Esophagus muscularis mucosa (tissue), 4 donors: ENCODE measurements at regions not wholly inside any gene's neighbourhood (a gene's known extent, or its start where the extent isn't known, plus 50 kb on each side); places are given as distances from the start of the nearest gene placed in this dataset.

Experiments used
- CTCF ChIP-seq, 3 experiments: fragments of 200-600 bp in 2 of 3; fragments of 450-650 bp in 1 of 3; sonication (generic) in 2 of 3; IDR thresholded peaks; one replicate each; pipeline ENCODE4 v1.5.1; 2017 to 2019; ENCODE audit warnings: antibody characterized with exemption in 3 of 3, mild to moderate bottlenecking in 2 of 3, moderate library complexity in 1 of 3
- EP300 ChIP-seq: sonication (generic); formaldehyde crosslinking; IDR thresholded peaks from one replicate; pipeline ENCODE4 v1.6.1; 2017; ENCODE audit warnings: antibody characterized with exemption
- POLR2A ChIP-seq: fragments of 450-650 bp; IDR thresholded peaks from one replicate; pipeline ENCODE4 v1.6.1; 2017; ENCODE audit warnings: antibody characterized with exemption, moderate library complexity, mild to moderate bottlenecking, low read depth
- POLR2AphosphoS5 ChIP-seq, 2 donors: sonication (generic); formaldehyde crosslinking; IDR thresholded peaks; one replicate each; pipeline ENCODE4 v1.6.1; 2017; ENCODE audit warnings: antibody characterized with exemption in 2 of 2

- TF ChIP-seq CTCF (IDR thresholded peaks at IDR 0.05) = no peak
- no peak for TF ChIP-seq POLR2AphosphoS5 (IDR thresholded peaks at IDR 0.05)
- no peak for TF ChIP-seq POLR2A
- TF ChIP-seq EP300 = no peak
These were observed 211.5 kb upstream of the MIR17HG start for GRCh38 chr13:91135968-91136367.
